CD4-positive, alpha-beta memory T cell (primary cell): ENCODE measurements at regions not wholly inside any gene's neighbourhood (a gene's known extent, or its start where the extent isn't known, plus 50 kb on each side); places are given as distances from the start of the nearest gene placed in this dataset.

Source experiments
- CTCF ChIA-PET: fragments of 350-600 bp; sonication (Branson Sonifier 250); formaldehyde crosslinking; loops from one replicate; lab custom pipeline; 2021; ENCODE audit warnings: inconsistent platforms; ENCODE audit not compliant: partially characterized antibody; lab: Charles Lee
- POLR2A ChIA-PET: fragments of 350-600 bp; sonication (Branson Sonifier 250); formaldehyde crosslinking; loops from one replicate; lab custom pipeline; 2021; ENCODE audit not compliant: partially characterized antibody; lab: Charles Lee
- DNase-seq, 5 donors: peaks; one replicate each; pipeline versions ENCODE4 v3.0.0 to v3.0.0-alpha.2; 2020 to 2022; ENCODE audit warnings: mixed read lengths in 1 of 5
- H3K27ac ChIP-seq: one replicate; pipeline ENCODE4 v1.7.0; 2013; ENCODE audit warnings: low read depth, low read length
- H3K27me3 ChIP-seq: 2 replicates; pipeline ENCODE4 v1.7.0; 2013; ENCODE audit warnings: mild to moderate bottlenecking, low read length, moderate library complexity; ENCODE audit not compliant: insufficient read depth
- H3K36me3 ChIP-seq: 2 replicates; pipeline ENCODE4 v1.7.0; 2013; ENCODE audit warnings: mild to moderate bottlenecking, low read length, moderate library complexity; ENCODE audit not compliant: insufficient read depth
- H3K4me1 ChIP-seq: 2 replicates; pipeline ENCODE4 v1.7.0; 2013; ENCODE audit warnings: mild to moderate bottlenecking, low read length, moderate library complexity; ENCODE audit not compliant: insufficient read depth
- H3K4me3 ChIP-seq, 2 donors: one replicate each; pipeline ENCODE4 v1.7.0; 2013; ENCODE audit warnings: low read length in 2 of 2, mild to moderate bottlenecking in 1 of 2
- H3K9me3 ChIP-seq, 2 donors: one replicate each; pipeline ENCODE4 v1.7.0; 2013; ENCODE audit warnings: low read length in 2 of 2, control low read depth in 1 of 2; ENCODE audit not compliant: control insufficient read depth in 1 of 2
- H3K27ac Mint-ChIP-seq, 7 donors: one replicate each; pipeline ENCODE4 v1.8.0; 2020 to 2021; ENCODE audit warnings: mixed read lengths in 7 of 7, mild to moderate bottlenecking in 6 of 7, inconsistent platforms in 3 of 7, moderate library complexity in 3 of 7
- H3K27me3 Mint-ChIP-seq, 2 donors: one replicate each; pipeline ENCODE4 v1.8.0; 2020 to 2021; ENCODE audit warnings: mixed read lengths in 2 of 2
- H3K36me3 Mint-ChIP-seq, 2 donors: one replicate each; pipeline ENCODE4 v1.8.0; 2020 to 2021; ENCODE audit warnings: mixed read lengths in 2 of 2, inconsistent platforms in 1 of 2, mild to moderate bottlenecking in 1 of 2
- H3K4me1 Mint-ChIP-seq, 4 donors: one replicate each; pipeline ENCODE4 v1.8.0; 2020 to 2021; ENCODE audit warnings: mixed read lengths in 4 of 4, mild to moderate bottlenecking in 1 of 4
- H3K4me3 Mint-ChIP-seq, 8 donors: one replicate each; pipeline ENCODE4 v1.8.0; 2020 to 2021; ENCODE audit warnings: mixed read lengths in 8 of 8, mild to moderate bottlenecking in 7 of 8, moderate library complexity in 6 of 8, inconsistent platforms in 3 of 8
- H3K9me3 Mint-ChIP-seq, 8 donors: one replicate each; pipeline ENCODE4 v1.8.0; 2020 to 2021; ENCODE audit warnings: mixed read lengths in 8 of 8, mild to moderate bottlenecking in 5 of 8, inconsistent platforms in 3 of 8, moderate library complexity in 1 of 8
- intact Hi-C: fragments of 100-400 bp; cut with micrococcal nuclease; formaldehyde crosslinking; loops from one replicate; pipeline ENCODE4 v1.15.1; 2023

DNA sequence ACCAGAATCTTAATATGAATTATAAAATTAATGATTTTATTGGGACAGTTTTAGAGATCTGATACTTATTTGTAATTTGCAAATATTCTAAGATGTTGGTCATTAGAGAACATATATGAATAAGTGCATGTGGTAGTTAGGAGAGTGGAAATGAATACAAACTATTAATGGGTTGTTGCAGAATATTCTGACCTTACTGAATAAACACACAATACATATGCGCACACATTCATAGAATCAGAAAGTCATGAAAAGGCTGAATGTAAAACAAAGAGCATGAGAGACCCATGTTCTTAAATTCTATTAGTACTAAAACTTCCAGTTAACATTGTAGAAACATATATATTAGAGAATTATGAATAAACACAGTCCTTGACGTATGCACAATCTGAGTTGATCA, 301.7 kb upstream of the TRAM1L1 start:
- Histone ChIP-seq H3K4me3 (no peak overlapping the region), H3K27ac (no peak overlapping the region), H3K9me3 (no peaks in the 10 kb centered on the region), H3K36me3 (no peaks in the 10 kb centered on the region), H3K4me1 (no peaks in the 10 kb centered on the region), H3K27me3 (no peaks in the 10 kb centered on the region)
- intact Hi-C loops: no loop called here
- Mint-ChIP-seq H3K4me1 (no peaks in the 10 kb centered on the region), H3K27ac (no peak overlapping the region), H3K27me3 (no peaks in the 10 kb centered on the region), H3K36me3 (no peaks in the 10 kb centered on the region), H3K9me3 (peaks cover 0 to 5% (median 2%) of the 10 kb centered on the region in 8 donors), H3K4me3 (no peak overlapping the region)
- ChIA-PET POLR2A (no interaction called here), CTCF (no interaction called here)
- DNase-seq: no peak

DNA sequence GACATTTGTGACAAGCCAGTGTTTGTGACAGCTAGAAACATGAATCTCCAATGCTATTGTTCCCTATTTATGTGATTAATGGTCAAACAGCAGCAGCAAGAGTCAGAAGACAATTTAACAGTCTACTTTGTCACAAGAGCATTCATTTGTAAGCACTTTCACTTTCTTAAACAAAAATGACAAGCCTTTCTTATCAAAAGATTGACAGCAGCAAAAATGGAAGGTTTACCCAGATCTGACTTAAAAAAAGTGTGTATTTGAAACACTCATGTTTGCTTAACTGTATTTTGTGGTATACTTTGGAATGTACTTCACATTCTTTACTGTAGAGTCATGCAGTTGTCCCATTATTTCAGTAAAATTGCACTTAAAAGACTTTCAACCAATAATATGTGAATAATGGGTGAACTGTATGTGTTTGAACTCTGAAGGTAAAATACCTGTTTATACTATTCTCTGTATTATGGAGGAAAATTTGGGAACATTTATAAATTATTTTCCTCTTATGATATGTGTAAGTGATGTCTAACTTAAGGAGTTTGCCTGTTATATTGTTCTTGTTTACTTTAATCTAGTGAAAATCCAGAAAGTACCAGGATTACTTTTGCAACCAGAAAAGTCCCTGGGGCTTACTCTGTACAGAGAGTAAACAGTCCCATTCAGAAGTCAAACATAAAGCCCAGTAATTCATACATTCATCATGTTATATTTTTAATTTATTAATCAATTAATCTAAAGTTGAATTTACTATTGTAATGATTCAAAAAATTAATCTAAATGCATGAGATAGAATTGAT, 314.9 kb upstream of the TRAM1L1 start:
- DNase-seq: no peak
- Mint-ChIP-seq H3K36me3 (no peaks in the 10 kb centered on the region), H3K4me3 (no peak overlapping the region), H3K9me3 (peaks cover 0 to 7% (median 0%) of the 10 kb centered on the region in 8 donors), H3K27me3 (no peaks in the 10 kb centered on the region), H3K27ac (no peak overlapping the region), H3K4me1 (no peaks in the 10 kb centered on the region)
- no peaks in the 10 kb centered on the region for H3K36me3 ChIP-seq
- CTCF ChIA-PET: no interaction called here
- no peaks in the 10 kb centered on the region for H3K4me1 ChIP-seq
- no peaks in the 10 kb centered on the region for H3K27me3 ChIP-seq
- H3K27ac ChIP-seq: no peak overlapping the region
- intact Hi-C loops: no loop called here
- no peak overlapping the region for H3K4me3 ChIP-seq
- POLR2A ChIA-PET: no interaction called here
- no peaks in the 10 kb centered on the region for H3K9me3 ChIP-seq

DNA sequence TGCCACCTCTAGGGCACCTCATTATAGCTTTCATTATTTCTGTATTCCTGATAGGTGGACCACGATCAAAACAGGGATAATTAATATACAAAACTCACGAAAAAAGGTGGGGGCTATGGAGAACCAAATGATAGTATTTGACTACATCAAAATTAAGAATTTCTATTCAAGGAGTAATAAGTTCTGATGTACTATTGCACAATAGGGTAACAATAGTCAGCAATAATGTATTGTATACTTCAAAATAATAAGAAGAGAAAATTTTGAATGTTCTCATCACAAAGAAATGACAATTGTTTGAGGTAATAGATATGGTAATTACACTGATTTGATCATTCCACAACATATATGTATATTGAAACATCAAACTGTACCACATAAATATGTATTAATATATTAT, 327.3 kb upstream of the TRAM1L1 start:
- intact Hi-C loops: no loop called here
- peaks cover 0 to 5% (median 0%) of the 10 kb centered on the region in 8 donors for H3K9me3 Mint-ChIP-seq
- DNase-seq: no peak
- H3K27ac Mint-ChIP-seq: no peak overlapping the region
- no peak overlapping the region for H3K4me3 Mint-ChIP-seq
- Histone ChIP-seq H3K27ac (no peak overlapping the region), H3K9me3 (no peaks in the 10 kb centered on the region), H3K36me3 (no peaks in the 10 kb centered on the region), H3K27me3 (no peaks in the 10 kb centered on the region), H3K4me1 (no peaks in the 10 kb centered on the region), H3K4me3 (no peak overlapping the region)
- H3K27me3 Mint-ChIP-seq: no peaks in the 10 kb centered on the region
- H3K4me1 Mint-ChIP-seq: no peaks in the 10 kb centered on the region
- CTCF ChIA-PET: no interaction called here
- H3K36me3 Mint-ChIP-seq: no peaks in the 10 kb centered on the region
- POLR2A ChIA-PET: no interaction called here

DNA sequence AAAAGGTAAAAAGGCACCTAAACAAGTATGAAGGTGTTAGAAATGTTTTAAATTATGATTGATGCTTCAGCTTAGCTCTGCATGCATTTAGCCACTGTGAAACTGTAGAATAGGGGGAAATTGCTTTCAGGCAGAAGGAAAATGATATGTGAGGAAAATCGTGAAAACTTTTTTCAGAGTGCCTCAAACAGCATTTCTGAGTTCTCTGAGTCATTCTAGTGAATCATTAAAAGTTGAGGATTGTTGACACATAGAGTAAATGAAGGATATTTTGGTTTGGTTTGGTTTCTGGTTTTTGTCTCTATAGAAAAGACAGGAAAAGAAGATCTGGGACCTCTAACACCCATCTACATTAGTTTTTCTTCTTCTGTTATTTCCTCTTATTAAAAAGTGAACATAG, 332.5 kb upstream of the TRAM1L1 start:
- no peak overlapping the region for H3K4me3 ChIP-seq
- no peaks in the 10 kb centered on the region for H3K36me3 ChIP-seq
- H3K4me1 ChIP-seq: no peaks in the 10 kb centered on the region
- no peaks in the 10 kb centered on the region for H3K9me3 ChIP-seq
- no peak overlapping the region for H3K27ac ChIP-seq
- CTCF ChIA-PET: interaction anchor here (1.2 kb wide), 1 partner anchor 12 kb away, joined by 4 read pairs; no protein-coding TSS in a partner anchor
- no peaks in the 10 kb centered on the region for H3K27me3 ChIP-seq
- Mint-ChIP-seq H3K36me3 (no peaks in the 10 kb centered on the region), H3K9me3 (peaks cover 0 to 2% (median 0%) of the 10 kb centered on the region in 8 donors), H3K4me1 (no peaks in the 10 kb centered on the region), H3K27ac (no peak overlapping the region), H3K27me3 (no peaks in the 10 kb centered on the region), H3K4me3 (no peak overlapping the region)
- POLR2A ChIA-PET: no interaction called here
- DNase-seq: no peak
- intact Hi-C loops: no loop called here

DNA sequence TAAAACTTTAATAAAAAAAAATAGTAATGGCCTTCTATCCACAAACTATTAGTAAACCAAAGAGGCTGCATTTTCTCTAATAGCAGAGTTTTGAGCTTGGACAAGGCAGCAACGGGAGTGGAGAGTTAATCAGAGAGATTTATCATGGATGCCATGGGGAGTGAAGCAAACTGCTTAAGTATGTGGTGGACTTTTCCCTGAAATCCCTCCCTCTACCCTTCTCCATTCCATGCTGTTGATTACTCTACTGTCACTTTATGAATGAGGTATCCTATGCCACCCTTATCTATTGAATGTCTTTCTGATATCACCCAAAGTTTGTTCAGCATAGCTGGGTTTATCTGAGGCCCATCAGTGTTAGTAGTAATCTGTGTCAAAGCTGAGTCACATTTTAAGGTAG, 335.6 kb upstream of the TRAM1L1 start:
- no peaks in the 10 kb centered on the region for H3K4me1 Mint-ChIP-seq
- CTCF ChIA-PET: no interaction called here
- peaks cover 0 to 3% (median 0%) of the 10 kb centered on the region in 8 donors for H3K9me3 Mint-ChIP-seq
- Histone ChIP-seq H3K4me1 (no peaks in the 10 kb centered on the region), H3K27ac (no peak overlapping the region), H3K27me3 (no peaks in the 10 kb centered on the region), H3K36me3 (no peaks in the 10 kb centered on the region), H3K4me3 (no peak overlapping the region), H3K9me3 (no peaks in the 10 kb centered on the region)
- H3K27me3 Mint-ChIP-seq: no peaks in the 10 kb centered on the region
- no peaks in the 10 kb centered on the region for H3K36me3 Mint-ChIP-seq
- POLR2A ChIA-PET: no interaction called here
- intact Hi-C loops: no loop called here
- H3K27ac Mint-ChIP-seq: no peak overlapping the region
- H3K4me3 Mint-ChIP-seq: no peak overlapping the region
- DNase-seq: no peak

DNA sequence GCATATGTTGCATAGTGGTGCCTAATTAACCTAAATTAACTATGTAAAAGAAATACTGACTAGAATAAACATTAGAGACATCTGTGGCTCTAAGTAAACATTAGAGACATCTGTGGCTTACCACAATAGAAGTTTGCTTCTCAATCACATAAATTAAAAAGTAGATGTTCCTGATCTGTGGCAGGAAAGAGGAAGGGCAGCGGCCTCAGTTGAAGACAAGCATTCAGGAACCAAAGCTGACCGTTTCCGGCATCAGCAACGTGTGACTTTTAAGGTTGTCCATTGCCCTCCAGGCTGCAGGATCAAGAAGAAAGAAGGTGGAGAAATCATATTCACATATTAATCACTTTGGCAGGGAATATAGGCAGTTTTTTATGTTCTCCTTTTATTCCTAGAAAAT, 336.3 kb upstream of the TRAM1L1 start:
- ChIA-PET CTCF (no interaction called here), POLR2A (no interaction called here)
- Mint-ChIP-seq H3K4me3 (no peak overlapping the region), H3K9me3 (peaks cover 0 to 1% (median 0%) of the 10 kb centered on the region in 8 donors), H3K27ac (no peak overlapping the region), H3K27me3 (no peaks in the 10 kb centered on the region), H3K36me3 (no peaks in the 10 kb centered on the region), H3K4me1 (no peaks in the 10 kb centered on the region)
- DNase-seq: no peak
- intact Hi-C loops: no loop called here
- H3K4me1 ChIP-seq: no peaks in the 10 kb centered on the region
- H3K27ac ChIP-seq: no peak overlapping the region
- no peaks in the 10 kb centered on the region for H3K9me3 ChIP-seq
- H3K36me3 ChIP-seq: no peaks in the 10 kb centered on the region
- H3K4me3 ChIP-seq: no peak overlapping the region
- no peaks in the 10 kb centered on the region for H3K27me3 ChIP-seq

DNA sequence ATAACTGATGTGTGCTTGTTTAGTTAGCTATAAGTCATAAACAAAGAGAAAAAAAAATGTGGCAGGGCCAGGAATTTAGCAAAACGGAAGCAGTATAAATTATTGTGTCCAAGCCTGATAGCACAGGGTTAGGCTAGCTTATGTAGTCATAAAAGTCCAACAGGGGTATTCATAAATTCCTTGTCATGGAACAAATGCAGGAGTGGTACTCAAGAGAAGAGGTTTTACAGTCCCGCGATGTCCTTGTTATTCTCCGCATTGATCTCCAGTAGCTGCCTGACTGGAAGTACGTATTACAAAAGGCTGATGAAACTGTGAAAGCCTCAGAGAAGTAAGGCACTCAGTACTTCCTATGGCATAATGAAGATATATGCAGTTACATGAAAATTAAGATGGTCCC, 336.9 kb upstream of the TRAM1L1 start:
- no peaks in the 10 kb centered on the region for H3K9me3 ChIP-seq
- H3K36me3 ChIP-seq: no peaks in the 10 kb centered on the region
- Mint-ChIP-seq H3K27ac (no peak overlapping the region), H3K36me3 (no peaks in the 10 kb centered on the region), H3K27me3 (no peaks in the 10 kb centered on the region), H3K9me3 (peaks cover 0 to 1% (median 0%) of the 10 kb centered on the region in 8 donors), H3K4me1 (no peaks in the 10 kb centered on the region), H3K4me3 (no peak overlapping the region)
- H3K4me1 ChIP-seq: no peaks in the 10 kb centered on the region
- no peaks in the 10 kb centered on the region for H3K27me3 ChIP-seq
- no peak overlapping the region for H3K27ac ChIP-seq
- ChIA-PET CTCF (no interaction called here), POLR2A (no interaction called here)
- H3K4me3 ChIP-seq: no peak overlapping the region
- DNase-seq: no peak
- intact Hi-C loops: no loop called here
